Activated T-helper 2 cell treated with anti-CD3 and anti-CD28 coated beads, Interferon-gamma antibody, Interleukin-2, Interleukin-4, amounts not matched to agents 10 μg/mL and 5 μg/mL and 100 μg/mL, durations not matched to agents 14 hours and 24 hours and 36 hours (primary cell): ENCODE measurements at regions not wholly inside any gene's neighbourhood (a gene's known extent, or its start where the extent isn't known, plus 50 kb on each side); places are given as distances from the start of the nearest gene placed in this dataset.

ENCODE experiments used
- DNase-seq: peaks from one replicate; pipeline ENCODE4 v3.0.0; 2021; ENCODE audit warnings: low spot score
- H3K27ac Mint-ChIP-seq: one replicate; pipeline ENCODE4 v1.8.0; 2021; ENCODE audit warnings: mixed read lengths
- H3K27me3 Mint-ChIP-seq: one replicate; pipeline ENCODE4 v1.8.0; 2021; ENCODE audit warnings: low read depth, mixed read lengths
- H3K36me3 Mint-ChIP-seq: one replicate; pipeline ENCODE4 v1.8.0; 2021; ENCODE audit warnings: low read depth, mixed read lengths
- H3K4me1 Mint-ChIP-seq: one replicate; pipeline ENCODE4 v1.8.0; 2021; ENCODE audit warnings: low read depth, mixed read lengths
- H3K4me3 Mint-ChIP-seq: one replicate; pipeline ENCODE4 v1.8.0; 2021; ENCODE audit warnings: low read depth, mild to moderate bottlenecking, moderate library complexity, mixed read lengths
- H3K9me3 Mint-ChIP-seq: one replicate; pipeline ENCODE4 v1.8.0; 2021; ENCODE audit warnings: mixed read lengths
- intact Hi-C: fragments of 100-400 bp; cut with micrococcal nuclease; formaldehyde crosslinking; loops from one replicate; pipeline ENCODE4 v1.15.1; 2023

- no peak for DNase-seq
- intact Hi-C loops, result no loop called here
Measured at GRCh38 chr11:130645843-130646197, 197.4 kb downstream of the ADAMTS15 start.

GRCh38 chr11:130646881-130647280, 198.4 kb downstream of the ADAMTS15 start:
- Mint-ChIP-seq H3K9me3 (no peaks in the 10 kb centered on the region), H3K27ac (no peak overlapping the region)

More at GRCh38 chr11:130645843-130646197, 197.4 kb downstream of the ADAMTS15 start:
- H3K27me3 Mint-ChIP-seq, result no peaks in the 10 kb centered on the region
- H3K4me1 Mint-ChIP-seq, result no peaks in the 10 kb centered on the region
- no peaks in the 10 kb centered on the region for H3K9me3 Mint-ChIP-seq
- H3K4me3 Mint-ChIP-seq, result no peak overlapping the region
- no peak overlapping the region for H3K27ac Mint-ChIP-seq
- no peaks in the 10 kb centered on the region for H3K36me3 Mint-ChIP-seq

GRCh38 chr11:130647371-130647770, 198.9 kb downstream of the ADAMTS15 start:
- Mint-ChIP-seq H3K9me3 (no peaks in the 10 kb centered on the region), H3K4me3 (no peak overlapping the region), H3K4me1 (no peaks in the 10 kb centered on the region), H3K27me3 (no peaks in the 10 kb centered on the region), H3K36me3 (no peaks in the 10 kb centered on the region), H3K27ac (no peak overlapping the region)
- intact Hi-C loops, result no loop called here
- DNase-seq, result no peak

More at GRCh38 chr11:130646881-130647280, 198.4 kb downstream of the ADAMTS15 start:
- no peaks in the 10 kb centered on the region for H3K4me1 Mint-ChIP-seq
- H3K27me3 Mint-ChIP-seq, result no peaks in the 10 kb centered on the region
- no peak overlapping the region for H3K4me3 Mint-ChIP-seq
- no peak for DNase-seq
- H3K36me3 Mint-ChIP-seq, result no peaks in the 10 kb centered on the region
- intact Hi-C loops, result no loop called here

GRCh38 chr11:130649801-130650200, 201.4 kb downstream of the ADAMTS15 start:
- intact Hi-C loops, result no loop called here
- H3K27ac Mint-ChIP-seq, result no peak overlapping the region
- H3K27me3 Mint-ChIP-seq, result no peaks in the 10 kb centered on the region

GRCh38 chr11:130650456-130651030, 202.1 kb downstream of the ADAMTS15 start:
- H3K4me1 Mint-ChIP-seq, result no peaks in the 10 kb centered on the region
- no peak overlapping the region for H3K4me3 Mint-ChIP-seq
- intact Hi-C loops, result no loop called here
- H3K9me3 Mint-ChIP-seq, result no peaks in the 10 kb centered on the region
- no peak overlapping the region for H3K27ac Mint-ChIP-seq
- H3K36me3 Mint-ChIP-seq, result no peaks in the 10 kb centered on the region
- no peak for DNase-seq
- H3K27me3 Mint-ChIP-seq, result no peaks in the 10 kb centered on the region

More at GRCh38 chr11:130649801-130650200, 201.4 kb downstream of the ADAMTS15 start:
- Mint-ChIP-seq H3K9me3 (no peaks in the 10 kb centered on the region), H3K4me1 (no peaks in the 10 kb centered on the region), H3K4me3 (no peak overlapping the region), H3K36me3 (no peaks in the 10 kb centered on the region)
- DNase-seq, result no peak

GRCh38 chr11:130651066-130651855, 202.8 kb downstream of the ADAMTS15 start:
- Mint-ChIP-seq H3K4me3 (no peak overlapping the region), H3K27ac (no peak overlapping the region), H3K4me1 (no peaks in the 10 kb centered on the region), H3K27me3 (no peaks in the 10 kb centered on the region), H3K36me3 (no peaks in the 10 kb centered on the region), H3K9me3 (no peaks in the 10 kb centered on the region)
- intact Hi-C loops, result no loop called here
- no peak for DNase-seq

GRCh38 chr11:130652671-130653335, 204.4 kb downstream of the ADAMTS15 start:
- Mint-ChIP-seq H3K27ac (no peak overlapping the region), H3K9me3 (peaks cover 6% of the 10 kb centered on the region), H3K27me3 (no peaks in the 10 kb centered on the region), H3K4me3 (no peak overlapping the region), H3K4me1 (no peaks in the 10 kb centered on the region), H3K36me3 (no peaks in the 10 kb centered on the region)
- intact Hi-C loops, result no loop called here
- DNase-seq, result no peak

GRCh38 chr11:130653838-130654636, 205.6 kb downstream of the ADAMTS15 start:
- Mint-ChIP-seq H3K4me3 (no peak overlapping the region), H3K36me3 (no peaks in the 10 kb centered on the region), H3K9me3 (peaks cover 6% of the 10 kb centered on the region), H3K4me1 (no peaks in the 10 kb centered on the region), H3K27ac (no peak overlapping the region), H3K27me3 (no peaks in the 10 kb centered on the region)
- intact Hi-C loops, result no loop called here
- DNase-seq, result no peak

GRCh38 chr11:130655300-130655699, 206.9 kb downstream of the ADAMTS15 start:
- no peak overlapping the region for H3K4me3 Mint-ChIP-seq
- DNase-seq, result no peak
- no peaks in the 10 kb centered on the region for H3K36me3 Mint-ChIP-seq
- intact Hi-C loops, result no loop called here
- no peaks in the 10 kb centered on the region for H3K4me1 Mint-ChIP-seq
- H3K27ac Mint-ChIP-seq, result no peak overlapping the region
- H3K27me3 Mint-ChIP-seq, result no peaks in the 10 kb centered on the region
- peaks cover 6% of the 10 kb centered on the region for H3K9me3 Mint-ChIP-seq

GRCh38 chr11:130666781-130667251, 218.4 kb downstream of the ADAMTS15 start:
- Mint-ChIP-seq H3K27ac (no peak overlapping the region), H3K27me3 (peaks cover 2% of the 10 kb centered on the region), H3K4me3 (no peak overlapping the region), H3K9me3 (no peaks in the 10 kb centered on the region), H3K4me1 (no peaks in the 10 kb centered on the region), H3K36me3 (no peaks in the 10 kb centered on the region)
- DNase-seq, result no peak
- intact Hi-C loops, result no loop called here

- DNase-seq, result no peak
- no peaks in the 10 kb centered on the region for H3K4me1 Mint-ChIP-seq
Measured at GRCh38 chr11:130668751-130669150, 220.3 kb downstream of the ADAMTS15 start.

GRCh38 chr11:130670200-130670599, 221.8 kb downstream of the ADAMTS15 start:
- no peaks in the 10 kb centered on the region for H3K27me3 Mint-ChIP-seq
- intact Hi-C loops, result no loop called here
- H3K9me3 Mint-ChIP-seq, result no peaks in the 10 kb centered on the region
- no peak for DNase-seq
- no peaks in the 10 kb centered on the region for H3K36me3 Mint-ChIP-seq
- no peak overlapping the region for H3K4me3 Mint-ChIP-seq
- H3K27ac Mint-ChIP-seq, result no peak overlapping the region
- H3K4me1 Mint-ChIP-seq, result no peaks in the 10 kb centered on the region

More at GRCh38 chr11:130668751-130669150, 220.3 kb downstream of the ADAMTS15 start:
- Mint-ChIP-seq H3K9me3 (no peaks in the 10 kb centered on the region), H3K4me3 (no peak overlapping the region), H3K36me3 (no peaks in the 10 kb centered on the region), H3K27ac (no peak overlapping the region), H3K27me3 (no peaks in the 10 kb centered on the region)
- intact Hi-C loops, result no loop called here
